Jurkat, Clone E6-1 (cell line): ENCODE measurements at regions not wholly inside any gene's neighbourhood (a gene's known extent, or its start where the extent isn't known, plus 50 kb on each side); places are given as distances from the start of the nearest gene placed in this dataset.

Experiments
- DNase-seq: peaks from one replicate; pipeline ENCODE4 v3.0.0-alpha.2; 2011; ENCODE audit warnings: low read depth, low spot score
- H3K4me3 ChIP-seq: 2 replicates; pipeline ENCODE4 v1.5.1; 2011; ENCODE audit warnings: mild to moderate bottlenecking, low read length, control low read depth, moderate library complexity

DNA sequence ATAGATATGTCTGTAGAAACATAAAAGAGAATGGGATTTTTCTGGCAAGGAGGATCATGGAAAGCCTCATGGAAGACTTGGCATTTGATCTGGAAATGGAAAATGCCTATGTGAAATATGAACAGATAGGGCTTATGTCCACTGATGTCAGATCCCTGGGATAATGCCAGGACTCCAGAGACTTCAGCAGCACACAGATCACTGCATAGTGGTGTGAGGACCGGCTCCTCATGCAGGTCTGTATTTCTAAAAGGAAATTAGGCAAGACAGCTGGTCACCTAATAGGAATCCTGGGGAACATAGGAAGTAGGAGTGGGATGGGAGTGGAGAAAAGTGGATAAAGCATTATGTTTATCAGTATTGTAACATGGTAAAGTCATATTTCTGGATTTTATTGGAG lies 56.8 kb upstream of the IPO9 start:
- no peak overlapping the region for H3K4me3 ChIP-seq
- no peak for DNase-seq

DNA sequence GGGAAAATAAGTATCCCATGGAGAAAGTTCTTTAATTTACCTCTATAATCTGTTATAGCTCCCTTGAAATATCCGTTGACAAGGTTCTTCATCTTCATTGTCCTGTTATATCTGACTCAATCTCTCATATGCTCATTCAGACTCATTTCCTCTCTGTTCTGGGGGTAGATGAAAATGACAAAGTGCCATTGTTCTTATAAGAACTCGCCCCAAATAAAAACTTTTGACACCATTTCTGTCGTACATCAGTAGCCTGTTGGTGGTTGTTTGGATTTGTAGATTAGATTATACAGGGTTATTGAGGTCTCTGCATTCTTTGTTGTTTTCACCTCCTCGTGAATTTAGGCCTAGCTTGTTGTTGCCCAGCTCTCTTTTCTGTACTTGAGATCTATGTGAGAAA lies 55.2 kb upstream of the IPO9 start:
- H3K4me3 ChIP-seq: no peak overlapping the region
- DNase-seq: no peak

DNA sequence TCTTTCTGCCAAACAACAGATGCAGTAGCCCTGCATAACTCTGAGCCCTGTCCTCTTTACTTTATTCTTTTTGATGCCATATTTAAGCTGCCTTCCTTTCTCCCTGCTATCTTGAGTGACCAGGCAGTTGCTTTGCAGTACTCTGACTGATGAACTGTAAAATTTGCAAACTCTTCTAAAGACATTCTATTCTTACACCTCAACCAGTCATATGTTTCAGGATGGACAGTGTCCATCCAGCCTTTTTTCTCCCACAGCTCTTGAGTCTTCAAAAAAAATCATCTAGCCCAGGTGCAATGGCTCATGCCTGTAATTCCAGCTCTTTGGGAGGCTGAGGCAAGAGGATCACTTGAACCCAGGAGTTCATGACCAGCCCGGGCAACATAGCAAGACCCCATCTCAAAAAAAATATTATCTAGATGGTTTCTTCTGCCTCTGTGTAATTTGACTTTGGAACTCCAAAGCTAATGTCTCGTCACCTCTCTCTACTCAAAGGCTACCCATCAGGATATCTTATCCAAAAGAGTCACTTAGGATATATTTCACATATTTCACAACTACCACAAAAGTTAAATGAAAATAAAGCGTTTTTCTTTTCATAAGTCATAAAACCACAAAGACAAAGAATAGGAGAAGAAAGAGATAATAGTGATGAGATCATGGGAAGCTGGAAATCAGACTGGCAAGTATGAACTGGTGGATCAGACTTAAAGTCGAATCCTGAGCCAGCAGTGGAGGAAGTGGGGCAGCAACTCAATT lies 54.6 kb upstream of the IPO9 start:
- DNase-seq: no peak

DNA sequence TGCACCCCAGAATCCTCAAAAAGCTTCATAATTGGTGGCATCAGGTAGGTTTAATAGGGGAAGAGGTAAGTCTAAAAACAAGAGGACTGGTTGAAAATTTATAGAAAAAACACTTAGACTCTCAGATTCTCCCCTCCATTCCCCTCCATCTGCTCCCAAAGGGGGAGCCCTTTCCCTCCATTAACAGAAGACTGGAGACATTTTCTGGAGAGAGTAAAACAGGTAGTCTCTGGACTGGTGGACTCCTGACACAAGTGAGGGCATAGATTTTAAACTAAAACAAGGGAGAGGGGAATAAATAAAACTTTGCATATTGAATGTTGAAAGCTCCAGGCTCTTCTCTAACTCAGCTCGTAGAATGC lies 54.0 kb upstream of the IPO9 start:
- no peak for DNase-seq

More for the DNA sequence above, 54.6 kb upstream of the IPO9 start:
- no peak overlapping the region for H3K4me3 ChIP-seq

DNA sequence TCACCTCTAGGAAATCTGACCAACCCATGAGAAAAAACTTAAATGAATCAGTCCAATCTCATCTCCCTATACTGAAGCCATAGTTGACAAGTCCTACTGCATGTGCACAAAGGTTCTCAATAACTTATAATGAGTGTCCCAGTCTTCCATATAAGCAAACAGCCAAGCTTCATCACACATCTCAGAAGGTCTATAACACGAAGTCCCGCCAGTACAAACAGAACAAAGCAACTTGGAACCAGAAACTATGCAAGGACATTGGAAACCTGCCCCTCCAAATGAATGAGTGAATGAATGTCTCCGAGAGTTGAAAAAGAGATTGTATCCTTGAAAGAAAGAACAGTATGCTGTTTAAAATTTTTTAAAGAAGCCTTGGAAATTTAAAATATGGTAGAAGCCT lies 53.6 kb upstream of the IPO9 start:
- no peak overlapping the region for H3K4me3 ChIP-seq
- DNase-seq: no peak

More for the DNA sequence above, 54.0 kb upstream of the IPO9 start:
- H3K4me3 ChIP-seq: no peak overlapping the region

DNA sequence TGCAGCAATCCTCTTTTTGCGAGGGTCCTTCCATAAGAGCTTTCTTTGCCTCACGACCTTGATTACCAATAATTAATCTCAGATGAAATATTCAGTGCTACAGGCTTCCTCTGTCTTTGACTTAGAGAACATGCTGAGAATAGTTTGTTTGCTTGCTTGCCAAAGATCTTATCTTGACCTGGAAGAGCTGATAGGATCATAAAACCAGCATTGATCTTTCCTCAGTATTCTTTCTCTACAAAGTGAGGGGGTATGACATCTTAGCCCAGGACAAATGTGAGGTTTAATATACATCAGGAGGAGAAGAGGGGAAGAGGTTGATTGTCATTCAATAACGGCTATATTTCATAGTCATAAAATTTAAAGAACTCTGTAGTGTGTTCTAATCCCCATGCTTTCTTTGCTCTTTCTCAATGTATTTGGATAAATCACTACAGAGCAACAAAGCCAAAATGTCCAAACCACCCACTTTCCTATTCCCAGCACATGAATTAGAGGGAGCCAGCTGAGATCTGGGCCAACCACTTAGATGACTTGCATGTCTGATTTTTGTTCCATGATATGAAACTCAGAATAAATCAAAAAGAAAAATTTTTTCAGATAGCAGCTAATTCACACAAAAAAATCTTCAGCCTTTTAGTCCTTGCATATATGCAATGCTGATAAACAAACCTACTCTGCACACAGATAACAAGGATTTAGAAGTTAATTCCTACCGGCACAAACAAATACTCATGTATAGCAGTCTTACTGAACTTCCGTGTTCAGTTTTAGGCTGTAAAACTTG lies 50.5 kb upstream of the IPO9 start:
- H3K4me3 ChIP-seq: no peak overlapping the region
- DNase-seq: no peak
